Spleen (tissue), 7 donors: ENCODE measurements at regions not wholly inside any gene's neighbourhood (a gene's known extent, or its start where the extent isn't known, plus 50 kb on each side); places are given as distances from the start of the nearest gene placed in this dataset.

Source experiments
- CTCF ChIP-seq, 11 experiments: fragments of 200-600 bp in 7 of 11; fragments of 450-650 bp in 4 of 11; sonication (generic) in 4 of 11; IDR thresholded peaks in 8 of 11; conservative IDR thresholded peaks in 3 of 11; 1 replicate in 7 of 11; 2 replicates in 4 of 11; pipeline versions ENCODE4 v1.4.0 to v1.8.0; 2016 to 2021; ENCODE audit warnings: antibody characterized with exemption in 11 of 11, inconsistent platforms in 4 of 11, mild to moderate bottlenecking in 1 of 11
- POLR2A ChIP-seq, 3 donors: fragments of 450-650 bp; IDR thresholded peaks; one replicate each; pipeline ENCODE4 v1.5.1; 2017; ENCODE audit warnings: antibody characterized with exemption in 3 of 3, mild to moderate bottlenecking in 1 of 3
- POLR2AphosphoS5 ChIP-seq, 3 donors: sonication (generic); formaldehyde crosslinking; IDR thresholded peaks; one replicate each; pipeline ENCODE4 v1.5.1; 2017; ENCODE audit warnings: antibody characterized with exemption in 3 of 3
- donor health status: DM: no; HTN: no; CAD: no; lungs with moderate emphysema.
- donor health status: DM: no; HTN: no; CAD: no.
- donor health status: DM: no; HTN: no; CAD: no.

- TF ChIP-seq POLR2A (IDR thresholded peaks at IDR 0.05) (no peak), CTCF (IDR thresholded peaks at IDR 0.05 in 8 of 11, conservative IDR thresholded peaks at IDR 0.05 in 3 of 11) (no peak), POLR2AphosphoS5 (IDR thresholded peaks at IDR 0.05) (no peak)
Measured at GRCh38 chr6:55958790-55959189, 83.4 kb upstream of the BMP5 start.
